ENCODE measurements at regions not wholly inside any gene's neighbourhood (a gene's known extent, or its start where the extent isn't known, plus 50 kb on each side); places are given as distances from the start of the nearest gene placed in this dataset.
"Not testable (repeated sequence)": the region's sequence is repeated elsewhere in the genome, so short reads cannot be mapped to it uniquely, and the experiment has no call there.

DNA sequence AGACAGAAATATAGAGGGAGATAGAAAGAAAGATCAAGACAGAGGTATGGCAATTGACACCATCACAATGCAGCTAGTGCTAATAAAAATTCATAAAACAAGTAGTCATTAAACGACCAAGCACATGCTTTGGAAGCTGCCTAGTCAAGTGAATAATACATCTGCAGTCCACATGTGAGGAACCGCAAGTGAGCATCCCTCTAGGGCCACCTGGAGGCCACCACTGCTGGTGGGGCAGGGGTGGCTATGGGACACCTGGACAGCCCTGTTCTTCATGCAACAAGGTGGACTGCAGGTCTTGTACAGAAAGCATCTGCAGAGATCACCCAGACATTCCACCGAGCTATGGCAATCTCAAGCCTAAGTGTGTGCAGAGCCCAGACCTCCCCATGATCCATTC is 451.1 kb upstream of the PFKP start:
- DNase-seq = no peak

DNA sequence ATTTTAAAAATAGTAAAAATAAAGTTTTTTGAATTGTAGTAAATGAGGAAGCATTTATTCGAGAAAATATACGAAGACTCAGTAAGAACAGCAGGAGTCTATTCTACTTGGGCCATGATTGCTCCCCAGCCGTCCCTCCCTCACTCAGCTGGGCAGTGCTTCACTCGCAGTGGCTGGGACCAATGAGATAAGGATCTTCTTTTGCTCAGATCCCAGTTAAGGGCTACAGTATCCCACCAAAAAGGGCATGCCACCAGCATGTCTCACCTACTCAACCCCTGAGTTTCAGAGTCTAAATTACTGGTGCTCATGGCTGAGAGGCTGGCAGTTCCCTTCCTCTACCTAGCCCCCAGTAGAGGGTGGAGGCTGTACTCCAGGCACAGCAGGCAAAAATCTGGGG is 455.7 kb upstream of the PFKP start:
- DNase-seq = no peak

DNA sequence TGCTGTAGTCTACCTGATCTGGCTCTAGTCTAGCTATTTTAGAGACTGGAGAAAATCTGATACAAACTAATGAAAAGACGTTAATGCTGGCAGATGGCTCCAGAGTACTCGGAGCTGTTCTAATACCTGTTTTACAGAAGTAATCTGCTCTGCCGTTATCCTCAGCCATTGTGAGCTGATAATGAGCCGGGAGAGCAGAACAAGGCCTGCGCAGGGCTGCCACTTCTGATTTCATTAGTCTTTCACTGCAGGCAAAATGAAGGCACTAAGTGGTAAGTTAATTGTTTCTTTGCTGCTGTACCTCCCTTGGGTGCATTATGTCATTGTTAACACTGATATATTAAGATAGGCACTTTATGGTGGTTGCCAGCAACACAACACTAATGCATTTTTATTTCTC is 456.4 kb upstream of the PFKP start:
- peak; percentile 62 for DNase-seq

DNA sequence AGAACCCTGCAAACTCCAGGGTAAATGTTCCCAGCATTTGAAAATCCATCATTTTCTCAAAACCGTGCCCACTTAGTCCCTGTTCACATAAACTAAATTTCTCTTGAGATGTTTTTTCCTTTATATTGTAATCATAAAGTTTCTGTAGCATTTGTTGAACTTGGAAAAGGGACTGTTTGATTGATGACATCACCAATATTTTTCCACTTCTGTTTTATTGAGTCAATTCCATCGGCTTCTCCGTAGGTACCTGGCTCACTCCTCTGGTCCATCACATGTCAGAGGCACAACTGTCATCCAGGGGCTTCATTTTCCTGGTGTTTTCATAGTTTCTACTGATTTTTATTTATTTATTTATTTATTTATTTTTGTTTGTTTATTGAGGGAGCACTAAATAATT is 462.5 kb upstream of the PFKP start:
- no peak for DNase-seq

DNA sequence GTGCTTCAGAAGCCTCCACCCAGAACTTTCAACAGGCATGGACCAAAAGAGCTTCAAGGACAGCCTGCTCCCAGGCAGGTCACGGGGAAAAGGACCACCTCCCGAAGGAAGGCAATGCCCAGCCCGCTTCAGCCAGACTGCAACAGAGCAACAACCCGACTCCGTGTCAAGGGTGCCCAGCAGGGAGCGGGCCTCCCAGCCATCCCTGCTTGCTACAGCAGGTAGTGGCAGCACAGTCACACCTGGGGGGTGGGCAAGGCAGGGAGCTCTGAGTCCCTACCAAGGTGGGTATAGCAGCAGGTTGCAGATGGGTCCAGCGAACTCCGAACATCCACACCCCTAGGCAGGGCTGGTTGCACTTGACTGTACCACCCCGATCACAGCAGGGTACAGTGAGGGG is 467.8 kb upstream of the PFKP start:
- no peak for DNase-seq

DNA sequence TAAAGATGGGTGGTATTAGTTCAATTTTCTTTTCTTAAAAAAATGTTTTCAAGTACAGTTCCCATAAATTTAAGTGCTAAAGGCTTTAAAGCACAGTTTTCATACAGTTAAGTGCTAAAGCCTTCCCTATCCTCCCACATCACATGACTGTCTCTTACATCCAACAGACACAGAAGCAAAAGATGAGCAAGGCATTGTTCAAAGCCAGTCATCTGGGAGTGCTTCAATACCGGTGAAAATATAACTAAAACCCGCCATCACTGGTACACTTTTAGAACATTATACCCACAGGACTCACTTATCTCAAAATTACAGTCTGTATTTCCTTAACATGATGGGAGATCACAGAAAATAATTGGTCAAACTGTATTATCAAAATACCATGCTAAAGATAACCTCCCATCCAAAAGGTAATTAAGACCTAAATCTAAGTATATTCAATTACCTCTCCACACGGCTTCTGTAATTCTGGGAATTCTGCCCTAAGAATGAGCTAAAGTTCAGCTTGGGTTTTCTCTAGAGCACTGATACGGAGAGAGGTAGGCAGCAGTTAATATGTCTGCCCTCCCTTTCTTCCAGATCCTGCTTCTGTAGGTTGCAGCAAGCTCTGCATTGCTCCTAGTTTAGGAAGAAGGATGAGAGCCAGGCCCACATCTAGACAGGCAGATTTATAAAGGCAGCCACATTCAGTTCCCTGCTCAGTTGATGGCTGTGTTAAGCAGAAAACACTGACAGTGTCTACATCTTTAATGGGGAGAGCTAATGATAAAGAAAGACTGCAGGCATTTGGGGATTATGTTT is 474.8 kb upstream of the PFKP start:
- no peak for DNase-seq

DNA sequence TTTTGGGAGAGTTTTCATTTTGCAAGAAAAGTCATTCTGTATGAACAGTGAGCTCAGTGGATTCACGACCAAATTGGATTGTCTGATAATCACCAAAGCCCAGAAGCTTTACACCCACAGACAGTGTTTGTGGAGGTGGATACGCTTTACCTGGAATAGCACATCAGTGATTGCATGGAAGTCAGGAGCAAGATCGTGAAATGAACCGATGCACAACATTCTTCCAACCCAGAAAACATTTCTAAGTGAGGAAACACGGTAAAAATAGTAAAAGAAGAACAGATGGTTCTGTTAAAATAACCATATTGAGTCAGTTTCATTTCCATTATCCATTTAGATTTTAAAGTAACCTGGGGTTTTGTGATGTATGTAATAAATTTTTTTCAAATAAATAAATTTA is 478.2 kb upstream of the PFKP start:
- no peak for DNase-seq

DNA sequence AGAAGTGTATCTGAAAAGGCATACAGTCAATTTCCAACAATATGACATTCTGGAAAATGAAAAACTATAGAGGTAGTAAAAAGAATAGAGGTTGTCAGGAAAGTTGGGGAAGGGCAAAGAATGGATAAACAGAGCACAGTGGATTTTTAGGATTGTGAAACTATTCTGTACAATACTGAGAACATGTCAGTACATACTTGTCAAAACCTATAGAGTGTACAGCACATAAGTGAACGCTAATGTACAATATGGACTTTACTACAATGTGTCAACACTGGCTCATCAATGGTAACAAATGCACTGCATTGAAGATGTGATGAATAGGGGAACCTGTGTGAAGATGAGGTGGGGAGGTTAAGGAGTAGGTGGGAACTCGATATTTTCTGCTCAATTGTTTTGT is 483.0 kb upstream of the PFKP start:
- DNase-seq = no peak

DNA sequence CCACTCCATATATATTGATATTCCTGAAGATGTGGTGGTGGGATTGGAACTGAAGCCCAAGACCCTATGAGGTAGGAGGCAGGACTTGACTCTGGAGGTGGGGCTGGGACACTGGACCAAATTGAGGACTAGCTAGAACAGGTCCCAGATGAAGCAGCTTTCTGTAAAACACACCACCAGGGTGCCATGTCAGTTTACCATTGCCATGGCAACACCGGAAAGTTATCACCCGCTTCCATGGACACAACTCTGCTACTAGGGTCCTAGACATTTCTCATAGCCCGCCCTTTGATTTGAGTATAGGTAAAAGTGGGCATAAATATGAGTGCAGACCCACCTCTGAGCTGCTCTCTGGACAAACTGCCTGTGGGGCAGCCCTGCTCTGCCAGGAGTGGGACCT is 490.5 kb upstream of the PFKP start:
- no peak for DNase-seq

DNA sequence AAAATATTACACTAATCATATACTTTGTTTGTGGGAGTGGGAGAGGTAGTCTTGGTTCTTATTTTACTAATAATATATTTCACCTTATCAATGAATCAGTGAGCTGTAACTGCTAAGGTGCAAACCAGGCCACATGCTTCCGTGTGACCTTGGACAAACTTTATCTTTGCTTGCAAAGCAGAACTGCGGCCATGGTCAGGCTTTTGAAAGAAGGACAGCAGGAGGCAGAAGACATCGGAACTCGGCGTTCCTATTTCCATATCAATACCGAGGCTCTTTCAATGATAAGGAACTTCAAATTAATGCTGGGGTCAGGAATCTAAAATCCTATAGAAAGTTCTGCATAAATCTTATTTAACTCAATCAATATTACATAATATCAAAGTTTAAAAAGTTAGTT is 491.9 kb upstream of the PFKP start:
- no peak for DNase-seq

DNA sequence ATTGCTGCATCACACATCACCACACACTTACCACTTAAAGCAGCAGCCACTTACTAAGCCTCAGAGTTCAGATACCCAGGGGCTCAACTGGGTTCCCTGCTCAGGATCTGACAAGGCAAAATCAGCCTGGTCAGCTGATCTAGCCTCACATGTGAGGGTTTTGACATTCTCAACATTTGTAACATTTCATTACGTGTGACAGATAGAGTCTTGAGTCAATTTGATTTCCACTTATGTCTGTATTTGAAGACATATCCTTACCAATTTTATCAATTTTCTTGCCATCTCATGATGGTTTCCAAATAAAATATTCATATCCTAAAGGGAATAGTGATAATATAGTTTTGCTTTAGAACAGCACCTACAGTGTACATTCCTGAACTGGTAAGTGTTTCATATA is 494.7 kb upstream of the PFKP start:
- DNase-seq = no peak

DNA sequence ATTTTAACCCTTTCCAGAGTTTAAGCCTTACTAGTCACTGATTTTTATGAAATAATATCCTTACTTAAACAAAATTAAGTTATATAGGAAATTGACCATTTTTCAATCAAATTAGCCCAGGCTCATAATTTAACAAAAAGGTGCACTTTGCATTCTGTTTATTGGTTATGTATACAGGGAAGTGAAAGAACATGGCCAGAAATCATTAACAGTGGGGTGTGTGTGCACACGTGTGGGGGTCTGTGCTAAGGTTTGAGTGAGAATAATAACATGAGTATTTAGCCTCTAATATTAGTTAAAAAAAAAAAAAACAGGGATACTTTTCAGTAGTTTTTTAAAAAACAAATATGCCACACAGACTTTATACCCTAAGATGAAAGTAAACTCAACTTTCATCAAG is 510.5 kb upstream of the PFKP start:
- DNase-seq = no peak

DNA sequence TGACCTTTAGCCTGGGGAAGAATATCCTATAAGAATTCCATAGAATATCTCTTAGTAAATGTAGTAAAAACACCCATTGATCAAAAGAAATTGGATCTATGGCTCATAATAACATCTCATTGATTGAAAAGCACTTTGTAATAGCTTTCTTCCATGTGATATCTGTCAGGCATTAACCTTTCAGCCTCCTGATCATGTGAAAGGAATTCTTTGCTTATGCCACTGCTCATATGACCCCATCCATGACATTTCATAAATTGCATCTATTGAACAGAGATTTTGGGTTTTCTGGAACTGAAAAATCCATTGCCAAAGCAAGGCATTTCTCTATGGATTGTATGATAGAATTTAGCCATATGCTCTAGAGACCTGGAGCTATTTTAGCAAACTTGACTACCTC is 519.3 kb upstream of the PFKP start:
- no peak for DNase-seq

DNA sequence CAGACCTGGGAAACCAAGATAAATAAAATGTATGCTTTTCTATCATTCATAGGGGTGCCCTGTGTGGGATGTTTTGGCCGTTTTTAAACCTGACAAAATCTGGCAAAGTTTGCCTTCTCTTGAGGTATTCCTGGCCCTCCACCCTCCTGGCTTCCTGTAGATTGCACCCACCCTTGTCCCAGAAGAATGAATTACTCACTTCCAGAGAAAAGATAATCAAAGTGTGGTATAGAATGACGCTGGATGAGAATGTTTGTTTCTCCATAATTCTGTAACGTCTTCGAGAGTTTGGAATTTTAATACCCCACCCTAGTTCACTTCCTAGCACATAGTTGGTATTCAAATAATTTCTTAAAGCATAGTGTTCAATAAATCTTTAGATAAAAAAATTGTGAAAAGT is 519.7 kb upstream of the PFKP start:
- DNase-seq = no peak

DNA sequence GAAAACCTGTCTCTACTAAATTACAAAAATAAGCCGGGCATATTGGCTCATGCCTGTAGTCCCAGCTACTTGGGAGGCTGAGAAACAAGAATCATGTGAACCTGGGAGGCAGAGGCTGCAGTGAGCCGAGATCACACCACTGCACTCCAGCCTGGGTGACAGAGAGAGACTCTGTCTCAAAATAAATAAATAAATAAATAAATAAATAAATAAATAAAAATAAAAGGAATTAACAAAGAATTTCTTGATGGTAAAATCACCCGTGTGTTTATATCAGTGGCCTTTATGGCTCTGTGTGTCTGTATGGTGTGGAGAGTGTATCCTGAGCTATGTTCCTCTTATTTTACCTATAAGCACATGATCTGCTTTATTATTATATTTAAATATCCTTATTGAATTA is 520.5 kb upstream of the PFKP start:
- not testable (repeated sequence) for DNase-seq

DNA sequence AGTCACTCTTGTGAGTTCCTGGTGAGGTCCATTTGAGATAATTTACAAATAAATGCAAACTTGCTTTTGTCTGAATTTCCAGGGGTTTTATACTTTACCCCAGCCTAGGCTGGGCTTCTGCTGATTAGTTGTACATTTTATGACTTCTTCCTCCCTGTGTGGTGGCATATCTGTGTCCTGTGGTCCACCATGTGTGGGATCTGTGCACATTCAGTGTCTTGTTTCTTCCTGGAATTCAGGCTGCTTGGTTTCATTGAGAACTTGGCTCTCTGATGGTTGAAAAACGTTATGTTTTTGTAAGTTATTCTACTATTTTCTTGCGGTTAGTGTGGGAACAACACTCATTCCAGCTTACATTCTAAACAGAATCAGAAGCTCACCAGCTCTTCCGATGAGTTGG is 523.4 kb upstream of the PFKP start:
- DNase-seq = no peak

DNA sequence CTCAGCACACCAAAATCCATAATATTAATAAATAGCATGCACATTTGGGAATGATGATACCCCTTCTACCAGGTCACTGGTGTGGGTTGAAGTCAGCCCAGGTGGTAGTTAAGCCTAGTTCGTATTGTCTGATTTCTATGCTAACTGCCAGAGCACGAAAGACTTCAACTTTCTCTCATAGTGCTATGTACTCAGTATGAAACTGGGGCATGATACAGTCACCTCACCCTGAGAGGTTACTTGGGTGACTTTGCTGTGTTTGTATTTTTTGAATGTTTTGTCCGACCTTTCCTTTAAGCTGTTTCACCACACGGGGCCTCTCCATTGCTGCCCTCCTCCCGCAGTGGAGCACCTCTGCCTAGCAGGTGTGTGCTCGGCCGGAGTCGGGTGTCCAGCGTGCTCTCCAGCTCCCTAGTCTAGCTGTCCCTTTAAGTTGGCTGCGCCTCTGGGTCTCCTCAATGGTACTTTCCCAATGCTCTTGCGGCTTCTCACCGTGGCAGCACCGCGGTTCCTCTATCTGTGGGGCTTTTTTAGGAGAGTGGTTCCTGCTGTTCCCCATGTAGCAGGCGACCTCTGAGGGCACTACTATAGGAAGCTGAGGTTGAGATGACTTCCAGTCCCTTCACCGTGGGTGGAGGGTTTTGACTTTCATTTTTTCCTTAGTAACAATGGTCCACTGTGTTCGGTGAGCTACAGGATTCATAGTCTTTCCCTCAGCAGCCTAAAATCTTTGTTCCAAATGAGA is 524.0 kb upstream of the PFKP start:
- no peak for DNase-seq

DNA sequence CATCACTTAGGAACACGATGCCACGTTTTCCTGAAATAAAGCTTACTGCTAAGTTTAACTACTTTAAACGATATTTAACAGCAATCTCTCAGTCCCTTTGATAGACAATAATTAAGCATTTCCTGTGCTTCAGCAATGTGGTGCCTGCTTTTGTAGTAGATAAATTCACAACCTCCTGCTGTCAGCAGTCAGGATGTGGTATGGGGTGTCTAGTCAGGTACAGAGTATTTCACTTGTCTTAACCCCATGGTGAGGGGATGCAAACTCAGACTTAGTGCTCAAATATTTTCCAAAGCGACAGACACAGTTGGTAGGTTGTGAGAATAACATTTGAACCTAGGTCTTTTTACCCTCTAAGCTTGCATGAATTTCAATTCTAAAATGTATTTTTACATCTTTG is 526.2 kb upstream of the PFKP start:
- DNase-seq = no peak

DNA sequence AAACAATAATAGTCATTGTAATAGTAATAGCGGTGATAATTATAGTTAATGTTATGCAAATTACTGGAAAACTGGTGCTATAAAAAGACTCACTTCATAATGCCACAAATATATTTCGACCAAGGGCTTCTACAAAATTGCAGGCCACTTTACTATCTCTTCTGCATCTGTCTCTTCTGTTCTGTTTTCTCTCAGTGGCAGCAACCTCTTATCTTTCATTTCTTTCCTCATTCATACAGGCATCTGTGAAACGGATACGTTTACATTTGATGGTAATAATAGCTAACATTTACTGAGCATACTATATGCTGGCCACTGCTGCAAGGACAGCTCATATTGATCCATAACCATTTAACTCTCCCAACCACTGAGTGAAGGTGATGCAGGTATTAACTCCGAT is 537.4 kb upstream of the PFKP start:
- no peak for DNase-seq

DNA sequence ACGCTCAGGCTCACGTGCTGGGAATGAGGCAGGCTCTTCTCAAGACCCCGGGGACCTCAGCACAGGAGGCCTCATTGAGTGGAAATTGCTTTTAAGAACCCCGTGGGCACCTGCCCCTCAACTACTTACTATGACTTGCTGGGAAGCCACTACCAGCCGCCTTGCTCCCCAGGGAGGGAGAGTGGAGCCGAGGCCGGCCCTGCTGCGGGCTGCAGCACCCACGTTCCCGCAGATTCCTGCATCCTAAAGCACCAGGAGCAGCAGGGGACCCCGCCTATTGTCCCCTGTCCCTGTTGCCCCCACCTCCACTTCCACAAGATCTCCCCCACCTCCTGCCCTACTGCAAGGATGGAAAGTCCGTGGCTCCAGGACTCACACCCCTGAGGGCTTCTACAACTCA is 541.6 kb upstream of the PFKP start:
- DNase-seq = no peak

DNA sequence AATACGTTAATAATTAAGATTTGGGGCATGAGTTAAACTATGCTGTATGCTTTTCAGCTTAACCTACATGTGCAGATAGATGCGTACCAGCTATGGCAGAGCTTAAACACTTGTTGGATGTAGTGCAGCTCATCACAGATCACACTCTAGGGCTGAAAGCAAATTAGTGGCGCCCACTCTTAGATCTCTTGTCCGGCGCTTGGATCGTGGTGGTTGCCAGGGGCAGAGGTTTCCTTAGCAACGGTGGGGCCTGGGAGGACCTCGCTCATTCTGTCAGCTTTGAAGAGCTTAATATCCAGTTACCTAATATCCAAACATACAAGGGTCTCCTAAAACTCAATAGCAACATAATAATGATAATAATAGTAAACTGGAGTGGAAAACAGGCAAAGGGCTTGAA is 548.2 kb upstream of the PFKP start:
- DNase-seq = no peak

DNA sequence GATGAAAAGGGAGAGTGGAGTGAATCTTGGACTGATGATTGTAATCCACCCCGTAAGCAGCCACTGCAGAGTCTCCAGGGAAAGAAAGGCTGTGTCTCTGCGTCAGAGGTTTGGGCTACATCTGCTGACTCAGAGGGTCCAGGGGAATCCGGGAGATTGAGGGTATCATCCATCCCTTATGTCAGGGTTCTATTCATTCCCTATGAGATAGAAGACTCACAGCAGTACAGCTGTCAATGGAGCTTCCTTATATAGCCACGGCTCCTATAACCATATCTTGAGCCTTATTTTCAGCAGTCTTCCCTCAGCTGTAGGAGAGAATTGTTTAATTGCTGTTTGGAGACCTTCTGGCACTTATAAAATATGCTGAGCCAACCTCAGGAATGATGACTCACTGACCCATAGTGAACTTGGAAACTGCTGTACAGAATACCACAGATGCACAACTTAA is 558.2 kb upstream of the PFKP start:
- no peak for DNase-seq

DNA sequence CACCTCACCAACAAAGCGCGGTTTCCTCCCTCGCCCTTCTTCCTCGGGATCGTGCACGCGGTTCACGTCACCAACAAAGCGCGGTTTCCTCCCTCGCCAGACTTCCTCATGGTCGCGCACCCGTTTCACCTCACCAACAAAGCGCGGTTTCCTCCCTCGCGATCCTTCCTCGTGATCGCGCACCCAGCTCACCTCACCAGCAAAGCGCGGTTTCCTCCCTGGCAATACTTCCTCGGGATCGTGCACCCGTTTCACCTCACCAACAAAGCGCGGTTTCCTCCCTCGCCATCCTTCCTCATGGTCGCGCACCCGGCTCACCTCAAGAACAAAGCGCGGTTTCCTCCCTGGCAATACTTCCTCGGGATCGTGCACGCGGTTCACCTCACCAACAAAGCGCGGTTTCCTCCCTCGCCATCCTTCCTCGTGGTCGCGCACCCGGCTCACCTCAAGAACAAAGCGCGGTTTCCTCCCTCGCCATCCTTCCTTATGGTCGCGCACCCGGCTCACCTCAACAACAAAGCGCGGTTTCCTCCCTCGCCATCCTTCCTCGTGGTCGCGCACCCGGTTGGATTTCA is 565.9 kb upstream of the PFKP start:
- not testable (repeated sequence) for DNase-seq

DNA sequence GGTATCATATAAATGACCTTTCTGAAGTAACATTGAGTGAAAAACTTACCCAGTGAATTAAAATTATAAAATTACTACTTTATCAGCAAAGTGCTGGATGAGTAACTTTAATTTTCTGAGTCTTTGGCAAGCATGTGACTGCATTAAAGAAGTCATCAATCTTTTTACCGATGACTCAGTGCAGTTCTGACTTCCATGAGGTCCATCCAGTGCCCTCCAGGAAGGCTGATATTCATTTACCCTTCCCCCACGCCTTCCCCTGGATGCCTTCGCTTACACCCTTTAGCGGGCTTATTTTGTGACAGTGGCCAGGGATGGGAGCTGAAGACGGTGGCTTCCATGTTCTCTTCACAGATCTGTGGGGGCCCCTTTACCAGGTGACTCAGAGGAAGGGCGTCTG is 572.9 kb upstream of the PFKP start:
- no peak for DNase-seq
